ENCODE measurements at regions not wholly inside any gene's neighbourhood (a gene's known extent, or its start where the extent isn't known, plus 50 kb on each side); places are given as distances from the start of the nearest gene placed in this dataset.

DNA sequence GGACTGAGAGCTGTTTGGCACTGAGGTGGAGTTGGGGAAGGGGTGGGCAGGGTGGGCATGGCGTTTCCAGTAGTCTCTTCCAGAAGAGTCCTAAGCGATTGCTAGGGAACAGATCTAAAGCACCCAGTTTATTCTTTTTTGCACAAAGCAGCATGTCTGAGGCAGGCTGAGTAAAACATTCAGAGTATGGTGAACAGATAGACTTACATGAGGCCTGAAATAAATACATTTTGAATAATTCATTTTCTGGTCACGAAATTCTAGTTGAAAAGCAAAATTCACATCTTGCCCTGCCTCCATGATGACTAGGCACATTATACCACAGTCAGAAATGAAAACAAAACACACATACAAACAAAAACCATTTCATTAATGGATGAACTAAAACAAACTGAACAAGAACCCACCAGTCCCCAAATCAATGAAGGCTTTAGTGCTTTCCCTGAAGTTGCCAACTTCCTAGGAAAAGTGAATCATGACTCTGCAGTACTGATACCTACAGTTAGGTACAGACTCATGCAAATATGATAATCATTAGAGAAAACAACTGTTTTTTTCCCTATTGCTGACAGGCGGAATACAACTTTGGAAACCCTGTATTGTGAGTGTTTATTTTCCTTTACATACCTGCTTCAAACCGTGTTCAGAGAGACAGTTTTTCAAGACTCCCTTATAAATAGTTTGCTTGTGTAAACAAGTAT is 702.9 kb upstream of the POU3F2 start:
- Histone ChIP-seq H3K4me3 (ENCODE audit: low read length in 2 of 2) (no peak overlapping the region), H3K9ac (ENCODE audit: low read depth in 1 of 2, low read length in 2 of 2) (no peak overlapping the region), H3K4me1 (ENCODE audit: control insufficient read depth in 2 of 2, insufficient read depth in 2 of 2, low read length in 2 of 2) (no peaks in the 10 kb centered on the region), H3K27ac (ENCODE audit: low read depth in 2 of 2, low read length in 2 of 2) (no peak overlapping the region), H3K9me3 (ENCODE audit: control insufficient read depth in 2 of 2, low read length in 2 of 2) (no peaks in the 10 kb centered on the region), H3K27me3 (ENCODE audit: control insufficient read depth in 2 of 2, insufficient read depth in 2 of 2, low read length in 2 of 2) (no peaks in the 10 kb centered on the region), H3K36me3 (ENCODE audit: control insufficient read depth in 2 of 2, insufficient read depth in 2 of 2, low read length in 2 of 2) (no peaks in the 10 kb centered on the region)

DNA sequence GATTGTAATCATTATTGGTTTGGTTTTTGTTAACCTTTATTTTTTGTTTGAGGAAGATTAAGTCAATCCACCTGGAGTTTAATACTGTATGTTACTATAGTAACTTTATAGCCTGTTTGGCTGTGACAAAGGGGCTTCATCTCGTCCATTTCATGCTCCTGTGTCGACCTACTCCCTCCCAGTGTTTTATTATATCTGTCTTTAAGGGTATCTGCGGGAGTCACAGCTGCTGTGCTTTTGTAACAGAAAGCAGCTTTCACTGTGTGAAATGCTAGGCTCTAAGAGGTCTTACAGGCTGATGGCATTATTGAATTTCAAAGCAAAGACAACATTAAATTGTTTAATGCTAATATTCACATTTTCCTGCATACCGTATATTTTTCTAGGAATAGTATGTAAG is 698.0 kb upstream of the POU3F2 start:
- no peaks in the 10 kb centered on the region for H3K9me3 ChIP-seq (ENCODE audit: control insufficient read depth in 2 of 2, low read length in 2 of 2)
- H3K27ac ChIP-seq (ENCODE audit: low read depth in 2 of 2, low read length in 2 of 2), result no peak overlapping the region
- no peaks in the 10 kb centered on the region for H3K36me3 ChIP-seq (ENCODE audit: control insufficient read depth in 2 of 2, insufficient read depth in 2 of 2, low read length in 2 of 2)
- H3K9ac ChIP-seq (ENCODE audit: low read depth in 1 of 2, low read length in 2 of 2), result no peak overlapping the region
- H3K27me3 ChIP-seq (ENCODE audit: control insufficient read depth in 2 of 2, insufficient read depth in 2 of 2, low read length in 2 of 2), result no peaks in the 10 kb centered on the region
- H3K4me3 ChIP-seq (ENCODE audit: low read length in 2 of 2), result no peak overlapping the region
- H3K4me1 ChIP-seq (ENCODE audit: control insufficient read depth in 2 of 2, insufficient read depth in 2 of 2, low read length in 2 of 2), result no peaks in the 10 kb centered on the region

DNA sequence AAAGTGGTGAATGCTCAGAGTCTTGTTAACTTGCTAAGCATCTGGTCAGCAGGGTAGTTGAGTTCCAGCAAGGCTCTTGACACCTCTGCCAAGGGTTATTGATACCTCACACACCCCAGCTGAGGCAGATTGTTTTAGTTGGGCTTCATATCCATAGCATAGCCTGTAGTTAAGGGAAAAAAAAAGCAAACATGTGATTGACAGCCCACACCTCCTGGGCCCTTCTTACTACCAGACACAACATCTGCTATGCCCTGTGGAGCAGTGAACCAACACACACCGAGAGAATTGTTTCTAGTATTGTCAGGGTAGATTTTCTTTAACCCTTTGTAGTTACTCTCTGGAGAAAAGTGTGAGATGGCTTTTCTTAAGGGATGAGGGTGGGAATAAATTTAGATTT is 697.0 kb upstream of the POU3F2 start:
- H3K9ac ChIP-seq (ENCODE audit: low read depth in 1 of 2, low read length in 2 of 2), result no peak overlapping the region
- no peak overlapping the region for H3K27ac ChIP-seq (ENCODE audit: low read depth in 2 of 2, low read length in 2 of 2)
- H3K36me3 ChIP-seq (ENCODE audit: control insufficient read depth in 2 of 2, insufficient read depth in 2 of 2, low read length in 2 of 2), result no peaks in the 10 kb centered on the region
- H3K4me3 ChIP-seq (ENCODE audit: low read length in 2 of 2), result no peak overlapping the region
- H3K27me3 ChIP-seq (ENCODE audit: control insufficient read depth in 2 of 2, insufficient read depth in 2 of 2, low read length in 2 of 2), result no peaks in the 10 kb centered on the region
- H3K4me1 ChIP-seq (ENCODE audit: control insufficient read depth in 2 of 2, insufficient read depth in 2 of 2, low read length in 2 of 2), result no peaks in the 10 kb centered on the region
- no peaks in the 10 kb centered on the region for H3K9me3 ChIP-seq (ENCODE audit: control insufficient read depth in 2 of 2, low read length in 2 of 2)

DNA sequence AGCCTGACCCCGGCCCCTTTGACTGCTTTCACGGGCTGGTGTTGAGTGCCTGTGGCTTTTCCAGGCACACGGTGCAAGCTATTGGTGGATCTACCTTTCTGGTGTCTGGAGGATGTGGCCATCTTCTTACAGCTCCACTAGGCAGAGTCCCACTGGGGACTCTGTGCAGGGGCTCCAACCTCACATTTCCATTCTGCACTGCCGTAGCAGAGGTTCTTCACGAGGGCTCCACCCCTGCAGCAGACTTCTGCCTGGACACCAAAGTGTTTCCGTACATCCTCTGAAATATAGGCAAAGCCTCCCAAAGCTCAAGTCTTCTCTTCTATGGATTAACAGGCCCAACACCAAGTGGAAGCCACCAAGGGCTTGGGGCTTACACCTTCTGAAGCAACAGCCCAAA is 691.5 kb upstream of the POU3F2 start:
- Histone ChIP-seq H3K9me3 (ENCODE audit: control insufficient read depth in 2 of 2, low read length in 2 of 2) (peaks cover 0 to 4% of the 10 kb centered on the region in 2 donors), H3K27me3 (ENCODE audit: control insufficient read depth in 2 of 2, insufficient read depth in 2 of 2, low read length in 2 of 2) (no peaks in the 10 kb centered on the region), H3K4me3 (ENCODE audit: low read length in 2 of 2) (no peak overlapping the region), H3K27ac (ENCODE audit: low read depth in 2 of 2, low read length in 2 of 2) (no peak overlapping the region), H3K4me1 (ENCODE audit: control insufficient read depth in 2 of 2, insufficient read depth in 2 of 2, low read length in 2 of 2) (no peaks in the 10 kb centered on the region), H3K9ac (ENCODE audit: low read depth in 1 of 2, low read length in 2 of 2) (no peak overlapping the region), H3K36me3 (ENCODE audit: control insufficient read depth in 2 of 2, insufficient read depth in 2 of 2, low read length in 2 of 2) (no peaks in the 10 kb centered on the region)

DNA sequence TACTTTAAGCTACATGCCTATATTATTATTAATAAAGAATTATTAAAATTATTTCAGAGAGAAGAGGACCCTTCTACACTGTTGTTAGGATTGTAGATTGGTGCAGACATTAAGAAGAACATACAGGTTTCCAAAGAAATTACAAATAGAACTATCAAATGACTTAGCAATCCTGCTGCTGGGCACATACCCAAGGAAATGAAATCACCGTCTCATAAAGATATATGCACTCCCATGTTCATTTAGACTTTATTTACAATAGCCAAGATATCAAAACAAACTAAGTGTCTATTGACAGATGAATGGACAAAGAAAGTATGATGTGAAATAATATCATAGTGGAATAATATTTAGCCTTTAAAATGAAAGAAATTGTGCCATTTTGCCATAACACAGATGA is 687.7 kb upstream of the POU3F2 start:
- Histone ChIP-seq H3K9me3 (ENCODE audit: control insufficient read depth in 2 of 2, low read length in 2 of 2) (peaks cover 0 to 4% of the 10 kb centered on the region in 2 donors), H3K27me3 (ENCODE audit: control insufficient read depth in 2 of 2, insufficient read depth in 2 of 2, low read length in 2 of 2) (no peaks in the 10 kb centered on the region), H3K27ac (ENCODE audit: low read depth in 2 of 2, low read length in 2 of 2) (no peak overlapping the region), H3K4me3 (ENCODE audit: low read length in 2 of 2) (no peak overlapping the region), H3K36me3 (ENCODE audit: control insufficient read depth in 2 of 2, insufficient read depth in 2 of 2, low read length in 2 of 2) (no peaks in the 10 kb centered on the region), H3K4me1 (ENCODE audit: control insufficient read depth in 2 of 2, insufficient read depth in 2 of 2, low read length in 2 of 2) (no peaks in the 10 kb centered on the region), H3K9ac (ENCODE audit: low read depth in 1 of 2, low read length in 2 of 2) (no peak overlapping the region)

DNA sequence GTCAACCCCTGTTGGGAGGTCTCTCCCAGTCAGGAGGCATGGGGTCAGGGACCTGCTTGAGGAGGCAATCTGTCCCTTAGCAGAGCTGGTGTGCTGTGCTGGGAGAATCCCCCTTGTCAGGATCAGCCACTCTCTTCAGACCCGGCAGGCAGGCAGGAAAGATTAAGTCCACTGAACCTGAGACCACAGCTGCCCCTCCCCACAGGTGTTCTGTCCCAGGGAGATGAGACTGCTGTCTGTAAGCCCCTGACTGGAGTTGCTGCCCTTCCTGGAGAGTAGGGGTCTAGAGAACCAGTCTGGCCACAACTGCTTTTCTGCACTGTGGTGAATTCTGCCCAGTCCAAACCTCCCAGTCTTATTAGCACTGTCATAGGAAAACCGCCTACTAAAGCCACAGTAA is 677.8 kb upstream of the POU3F2 start:
- Histone ChIP-seq H3K9me3 (ENCODE audit: control insufficient read depth in 2 of 2, low read length in 2 of 2) (no peaks in the 10 kb centered on the region), H3K9ac (ENCODE audit: low read depth in 1 of 2, low read length in 2 of 2) (no peak overlapping the region), H3K4me3 (ENCODE audit: low read length in 2 of 2) (no peak overlapping the region), H3K27ac (ENCODE audit: low read depth in 2 of 2, low read length in 2 of 2) (no peak overlapping the region), H3K4me1 (ENCODE audit: control insufficient read depth in 2 of 2, insufficient read depth in 2 of 2, low read length in 2 of 2) (no peaks in the 10 kb centered on the region), H3K27me3 (ENCODE audit: control insufficient read depth in 2 of 2, insufficient read depth in 2 of 2, low read length in 2 of 2) (no peaks in the 10 kb centered on the region), H3K36me3 (ENCODE audit: control insufficient read depth in 2 of 2, insufficient read depth in 2 of 2, low read length in 2 of 2) (no peaks in the 10 kb centered on the region)

DNA sequence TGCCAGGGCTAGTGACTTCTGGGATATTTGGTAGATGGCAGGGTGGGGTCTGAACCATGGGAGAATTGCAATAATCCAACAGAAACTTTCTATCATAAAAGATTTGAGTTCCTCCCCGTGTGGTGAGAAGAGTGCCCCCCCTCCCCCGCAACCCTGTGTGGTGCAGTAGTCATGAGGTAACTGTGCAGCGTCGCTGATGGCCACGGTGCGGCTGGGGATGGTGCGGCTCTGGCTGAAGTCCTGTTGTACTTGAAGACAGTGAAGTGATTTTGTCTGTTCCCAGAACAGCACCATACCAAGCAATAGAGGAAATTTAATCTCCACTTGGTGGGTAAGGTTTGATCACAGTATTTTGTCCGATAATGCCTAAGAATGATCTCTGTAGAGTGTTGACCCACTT is 654.8 kb upstream of the POU3F2 start:
- no peaks in the 10 kb centered on the region for H3K4me1 ChIP-seq (ENCODE audit: control insufficient read depth in 2 of 2, insufficient read depth in 2 of 2, low read length in 2 of 2)
- no peak overlapping the region for H3K9ac ChIP-seq (ENCODE audit: low read depth in 1 of 2, low read length in 2 of 2)
- peaks cover 0 to 2% of the 10 kb centered on the region in 2 donors for H3K9me3 ChIP-seq (ENCODE audit: control insufficient read depth in 2 of 2, low read length in 2 of 2)
- no peak overlapping the region for H3K4me3 ChIP-seq (ENCODE audit: low read length in 2 of 2)
- no peak overlapping the region for H3K27ac ChIP-seq (ENCODE audit: low read depth in 2 of 2, low read length in 2 of 2)
- H3K27me3 ChIP-seq (ENCODE audit: control insufficient read depth in 2 of 2, insufficient read depth in 2 of 2, low read length in 2 of 2), result no peaks in the 10 kb centered on the region
- H3K36me3 ChIP-seq (ENCODE audit: control insufficient read depth in 2 of 2, insufficient read depth in 2 of 2, low read length in 2 of 2), result no peaks in the 10 kb centered on the region

DNA sequence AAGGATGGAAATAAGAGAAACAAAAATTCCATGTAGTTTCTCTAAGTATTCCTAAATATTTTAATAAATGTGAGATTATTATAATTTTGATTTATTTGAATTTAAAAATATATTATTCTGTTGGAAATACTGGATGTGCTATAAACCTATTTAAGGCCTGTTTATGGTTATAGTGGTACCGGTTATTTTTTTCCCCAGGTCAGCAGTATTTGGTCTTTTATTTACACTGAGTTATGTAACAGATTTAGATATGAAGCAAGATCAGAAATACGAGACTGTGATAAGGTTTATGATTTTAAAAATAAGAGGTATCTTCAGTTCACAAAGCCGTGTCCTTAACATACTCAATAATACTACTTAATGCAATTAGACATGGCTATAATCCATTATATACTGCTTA is 634.3 kb upstream of the POU3F2 start:
- no peaks in the 10 kb centered on the region for H3K36me3 ChIP-seq (ENCODE audit: control insufficient read depth in 2 of 2, insufficient read depth in 2 of 2, low read length in 2 of 2)

DNA sequence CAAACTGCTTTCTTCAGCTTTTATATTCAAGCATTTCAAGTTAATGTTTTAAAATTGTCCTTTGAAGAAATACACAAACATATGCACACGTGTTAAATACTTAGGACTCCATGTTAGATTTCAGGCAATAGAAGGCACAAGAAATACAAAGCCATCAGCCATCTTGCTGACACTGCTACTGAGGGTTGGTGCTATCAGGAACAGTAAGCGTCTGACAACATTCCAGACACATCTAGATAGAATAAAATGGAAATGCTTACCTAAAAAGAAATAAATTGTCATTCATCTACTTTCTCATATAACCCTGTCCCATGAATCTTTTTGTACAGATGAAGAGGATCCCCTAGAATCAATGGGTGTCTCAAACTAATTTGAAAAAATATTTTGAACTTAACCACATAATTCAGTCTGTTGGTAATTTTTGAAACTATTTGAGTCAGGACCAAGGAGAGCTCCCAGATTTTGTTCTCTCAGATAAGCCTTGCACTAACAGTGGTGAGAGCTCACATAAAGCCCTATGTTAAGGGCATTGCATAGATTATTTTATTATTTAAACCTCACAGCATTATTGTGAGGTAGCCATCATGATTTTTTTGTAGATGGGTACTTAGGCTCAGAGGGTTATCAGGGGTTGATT is 631.1 kb upstream of the POU3F2 start:
- no peaks in the 10 kb centered on the region for H3K27me3 ChIP-seq (ENCODE audit: control insufficient read depth in 2 of 2, insufficient read depth in 2 of 2, low read length in 2 of 2)
- H3K4me1 ChIP-seq (ENCODE audit: control insufficient read depth in 2 of 2, insufficient read depth in 2 of 2, low read length in 2 of 2), result no peaks in the 10 kb centered on the region
- H3K4me3 ChIP-seq (ENCODE audit: low read length in 2 of 2), result no peak overlapping the region
- H3K9me3 ChIP-seq (ENCODE audit: control insufficient read depth in 2 of 2, low read length in 2 of 2), result no peaks in the 10 kb centered on the region
- H3K36me3 ChIP-seq (ENCODE audit: control insufficient read depth in 2 of 2, insufficient read depth in 2 of 2, low read length in 2 of 2), result no peaks in the 10 kb centered on the region
- H3K27ac ChIP-seq (ENCODE audit: low read depth in 2 of 2, low read length in 2 of 2), result no peak overlapping the region
- H3K9ac ChIP-seq (ENCODE audit: low read depth in 1 of 2, low read length in 2 of 2), result no peak overlapping the region

More for the DNA sequence above, 634.3 kb upstream of the POU3F2 start:
- H3K9ac ChIP-seq (ENCODE audit: low read depth in 1 of 2, low read length in 2 of 2), result no peak overlapping the region
- no peaks in the 10 kb centered on the region for H3K9me3 ChIP-seq (ENCODE audit: control insufficient read depth in 2 of 2, low read length in 2 of 2)
- no peaks in the 10 kb centered on the region for H3K27me3 ChIP-seq (ENCODE audit: control insufficient read depth in 2 of 2, insufficient read depth in 2 of 2, low read length in 2 of 2)
- no peak overlapping the region for H3K27ac ChIP-seq (ENCODE audit: low read depth in 2 of 2, low read length in 2 of 2)
- no peaks in the 10 kb centered on the region for H3K4me1 ChIP-seq (ENCODE audit: control insufficient read depth in 2 of 2, insufficient read depth in 2 of 2, low read length in 2 of 2)
- H3K4me3 ChIP-seq (ENCODE audit: low read length in 2 of 2), result no peak overlapping the region

DNA sequence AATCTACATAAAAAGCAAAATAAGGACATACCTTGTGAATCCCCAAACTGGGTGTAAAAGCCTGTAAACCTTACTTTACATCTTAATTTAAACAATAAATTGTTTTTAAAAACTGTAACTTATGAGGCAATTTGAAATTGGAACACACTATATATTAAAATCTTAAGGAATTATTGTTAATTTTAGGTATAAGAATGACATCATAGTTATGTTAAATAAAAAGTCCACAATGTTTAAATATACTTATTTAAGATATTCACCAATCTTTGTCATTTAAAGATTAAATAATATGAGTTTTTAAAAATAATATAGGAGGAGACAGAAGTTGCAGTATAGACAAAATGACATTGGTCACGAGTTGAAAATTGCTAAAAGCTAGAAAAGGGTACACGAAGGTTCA is 621.9 kb upstream of the POU3F2 start:
- Histone ChIP-seq H3K4me1 (ENCODE audit: control insufficient read depth in 2 of 2, insufficient read depth in 2 of 2, low read length in 2 of 2) (no peaks in the 10 kb centered on the region), H3K27me3 (ENCODE audit: control insufficient read depth in 2 of 2, insufficient read depth in 2 of 2, low read length in 2 of 2) (no peaks in the 10 kb centered on the region), H3K27ac (ENCODE audit: low read depth in 2 of 2, low read length in 2 of 2) (no peak overlapping the region), H3K9ac (ENCODE audit: low read depth in 1 of 2, low read length in 2 of 2) (no peak overlapping the region), H3K36me3 (ENCODE audit: control insufficient read depth in 2 of 2, insufficient read depth in 2 of 2, low read length in 2 of 2) (no peaks in the 10 kb centered on the region), H3K9me3 (ENCODE audit: control insufficient read depth in 2 of 2, low read length in 2 of 2) (no peaks in the 10 kb centered on the region), H3K4me3 (ENCODE audit: low read length in 2 of 2) (no peak overlapping the region)

Data from mucosa of rectum (tissue), 2 donors.